ENCODE measurements at regions not wholly inside any gene's neighbourhood (a gene's known extent, or its start where the extent isn't known, plus 50 kb on each side); places are given as distances from the start of the nearest gene placed in this dataset.

DNA sequence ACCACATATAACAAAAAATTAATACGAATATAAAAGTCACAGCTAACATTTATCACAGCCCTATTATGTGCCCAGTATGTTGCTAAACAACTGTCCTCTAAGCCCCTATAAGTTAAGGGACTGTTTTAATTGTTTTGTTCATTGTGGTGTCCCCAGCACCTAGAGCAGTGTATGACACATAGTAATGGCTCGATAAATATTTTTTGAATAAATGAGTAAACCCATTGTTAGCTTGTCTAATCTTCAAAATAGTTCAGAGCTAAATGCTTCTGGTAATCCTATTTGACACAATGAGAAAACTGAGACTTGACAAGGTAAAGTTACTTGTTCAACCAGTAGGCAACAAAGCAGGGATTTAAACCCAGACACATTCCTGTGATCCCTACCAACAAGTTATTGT lies 78.4 kb upstream of the NEUROD6 start:
- DNase-seq (ENCODE audit: low read depth) = no peak
- TF ChIP-seq, protein P1, sequence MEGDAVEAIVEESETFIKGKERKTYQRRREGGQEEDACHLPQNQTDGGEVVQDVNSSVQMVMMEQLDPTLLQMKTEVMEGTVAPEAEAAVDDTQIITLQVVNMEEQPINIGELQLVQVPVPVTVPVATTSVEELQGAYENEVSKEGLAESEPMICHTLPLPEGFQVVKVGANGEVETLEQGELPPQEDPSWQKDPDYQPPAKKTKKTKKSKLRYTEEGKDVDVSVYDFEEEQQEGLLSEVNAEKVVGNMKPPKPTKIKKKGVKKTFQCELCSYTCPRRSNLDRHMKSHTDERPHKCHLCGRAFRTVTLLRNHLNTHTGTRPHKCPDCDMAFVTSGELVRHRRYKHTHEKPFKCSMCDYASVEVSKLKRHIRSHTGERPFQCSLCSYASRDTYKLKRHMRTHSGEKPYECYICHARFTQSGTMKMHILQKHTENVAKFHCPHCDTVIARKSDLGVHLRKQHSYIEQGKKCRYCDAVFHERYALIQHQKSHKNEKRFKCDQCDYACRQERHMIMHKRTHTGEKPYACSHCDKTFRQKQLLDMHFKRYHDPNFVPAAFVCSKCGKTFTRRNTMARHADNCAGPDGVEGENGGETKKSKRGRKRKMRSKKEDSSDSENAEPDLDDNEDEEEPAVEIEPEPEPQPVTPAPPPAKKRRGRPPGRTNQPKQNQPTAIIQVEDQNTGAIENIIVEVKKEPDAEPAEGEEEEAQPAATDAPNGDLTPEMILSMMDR (IDR thresholded peaks at IDR 0.05; ENCODE audit: control insufficient read depth, extremely low read depth, insufficient read depth) = no peak
- H3K4me3 ChIP-seq (ENCODE audit: low read depth, low read length) = no peak overlapping the region

DNA sequence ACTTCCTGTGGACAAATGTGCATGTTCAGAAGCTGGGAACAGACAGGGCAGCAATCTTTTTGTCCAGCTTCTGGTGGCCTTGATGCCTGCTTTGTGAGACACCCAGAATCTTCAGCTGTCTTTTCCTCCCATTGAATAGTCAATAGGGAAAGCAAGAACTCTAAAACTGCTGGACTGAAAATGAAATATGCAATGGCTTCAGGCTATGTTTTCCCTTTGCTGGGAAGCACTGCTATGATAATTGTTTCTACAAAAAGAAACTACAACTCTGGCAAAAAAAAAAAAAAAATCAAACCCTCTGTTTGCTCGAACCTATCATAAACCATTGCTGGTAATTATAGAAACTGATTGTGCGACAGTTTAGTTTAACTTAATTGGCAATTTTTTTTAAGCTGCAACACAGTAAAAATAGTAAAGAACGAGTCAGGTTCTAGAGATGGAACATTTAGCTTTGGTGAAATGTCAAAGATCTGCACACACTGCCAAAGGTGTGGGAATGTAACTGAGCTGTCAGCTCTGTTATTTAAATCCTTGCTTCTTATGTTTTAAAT lies 79.1 kb upstream of the NEUROD6 start:
- H3K4me3 ChIP-seq (ENCODE audit: low read depth, low read length) = no peak overlapping the region
- DNase-seq (ENCODE audit: low read depth) = no peak
- TF ChIP-seq, protein P1 (IDR thresholded peaks at IDR 0.05; ENCODE audit: control insufficient read depth, extremely low read depth, insufficient read depth) = no peak

DNA sequence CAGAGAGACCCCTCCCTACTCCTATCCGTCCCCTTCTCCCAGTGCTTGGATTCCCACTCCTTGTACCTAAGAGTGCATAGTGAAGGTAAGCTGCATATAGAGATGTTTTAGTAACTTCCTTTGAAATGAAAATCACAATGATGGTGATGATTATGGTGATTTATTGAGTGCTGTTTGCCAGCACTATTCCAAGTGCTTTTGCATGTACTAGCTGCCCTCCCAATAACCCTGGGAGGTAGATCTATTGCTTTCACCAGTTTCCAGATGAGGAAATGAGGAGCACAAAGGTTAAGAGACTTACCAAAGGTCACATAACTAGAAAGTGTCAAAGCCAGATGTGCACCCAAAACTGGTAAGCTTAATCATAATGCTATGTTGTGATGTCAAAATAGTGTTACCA lies 80.4 kb upstream of the NEUROD6 start:
- TF ChIP-seq, protein P1 (IDR thresholded peaks at IDR 0.05; ENCODE audit: control insufficient read depth, extremely low read depth, insufficient read depth) = no peak
- no peak overlapping the region for H3K4me3 ChIP-seq (ENCODE audit: low read depth, low read length)
- no peak for DNase-seq (ENCODE audit: low read depth)

DNA sequence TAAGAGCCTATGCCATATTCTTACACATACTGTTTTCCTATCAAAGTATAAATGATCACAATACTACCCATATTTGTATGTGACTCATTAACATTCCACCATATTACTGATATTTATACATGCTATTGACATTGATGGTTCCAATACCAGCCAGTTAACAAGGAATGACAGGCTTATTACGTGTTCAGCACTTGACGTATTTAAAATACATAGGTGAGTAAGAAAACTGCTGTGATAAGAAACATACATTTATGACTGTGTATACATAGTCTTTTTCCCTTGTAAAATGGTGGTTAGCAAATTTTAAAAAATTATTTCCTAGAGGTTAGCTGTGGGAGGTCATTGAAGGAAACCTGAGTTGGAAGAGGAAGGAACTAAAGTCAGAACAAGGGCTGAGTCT lies 81.1 kb upstream of the NEUROD6 start:
- no peak for DNase-seq (ENCODE audit: low read depth)
- TF ChIP-seq, protein P1 (IDR thresholded peaks at IDR 0.05; ENCODE audit: control insufficient read depth, extremely low read depth, insufficient read depth) = no peak
- H3K4me3 ChIP-seq (ENCODE audit: low read depth, low read length) = no peak overlapping the region

DNA sequence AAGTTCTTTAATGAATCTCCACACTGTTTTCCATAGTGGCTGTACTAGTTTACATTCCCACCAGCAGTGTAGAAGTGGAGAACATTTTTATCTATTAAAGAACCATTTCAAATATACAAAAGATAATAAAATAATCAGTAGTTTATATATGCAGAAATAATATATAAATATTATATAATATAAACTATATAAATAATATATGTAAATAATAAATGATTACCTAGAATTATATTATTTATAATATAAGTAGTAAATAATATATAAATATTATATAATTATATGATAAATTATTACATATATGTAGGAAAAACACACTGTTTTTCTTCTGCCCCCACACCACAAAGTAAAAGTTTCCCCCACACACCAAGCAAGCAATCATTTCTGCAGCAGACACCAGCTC lies 83.5 kb upstream of the NEUROD6 start:
- TF ChIP-seq, protein P1 (IDR thresholded peaks at IDR 0.05; ENCODE audit: control insufficient read depth, extremely low read depth, insufficient read depth) = no peak
- H3K4me3 ChIP-seq (ENCODE audit: low read depth, low read length) = no peak overlapping the region
- DNase-seq (ENCODE audit: low read depth) = no peak

DNA sequence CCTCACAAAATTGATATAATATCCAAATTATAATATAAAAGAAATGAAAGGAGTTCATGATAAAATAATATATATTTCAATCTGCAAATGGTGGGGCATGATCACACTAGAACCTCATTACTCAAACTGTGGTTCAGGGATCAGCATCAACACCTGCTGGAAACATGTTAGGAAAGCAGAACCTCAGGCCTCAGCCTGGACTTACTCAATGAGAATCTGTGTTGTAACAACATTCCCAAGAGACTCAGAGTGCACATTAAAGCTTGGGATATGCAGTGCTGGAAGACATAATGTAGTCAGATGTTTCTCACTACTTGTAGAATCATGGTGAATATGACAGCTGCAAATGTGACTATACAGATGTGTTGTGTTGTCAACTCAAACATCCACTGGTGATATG lies 81.7 kb upstream of the ITPRID1 start:
- DNase-seq (ENCODE audit: low read depth) = no peak
- H3K4me3 ChIP-seq (ENCODE audit: low read depth, low read length) = no peak overlapping the region
- TF ChIP-seq, protein P1 (IDR thresholded peaks at IDR 0.05; ENCODE audit: control insufficient read depth, extremely low read depth, insufficient read depth) = no peak

DNA sequence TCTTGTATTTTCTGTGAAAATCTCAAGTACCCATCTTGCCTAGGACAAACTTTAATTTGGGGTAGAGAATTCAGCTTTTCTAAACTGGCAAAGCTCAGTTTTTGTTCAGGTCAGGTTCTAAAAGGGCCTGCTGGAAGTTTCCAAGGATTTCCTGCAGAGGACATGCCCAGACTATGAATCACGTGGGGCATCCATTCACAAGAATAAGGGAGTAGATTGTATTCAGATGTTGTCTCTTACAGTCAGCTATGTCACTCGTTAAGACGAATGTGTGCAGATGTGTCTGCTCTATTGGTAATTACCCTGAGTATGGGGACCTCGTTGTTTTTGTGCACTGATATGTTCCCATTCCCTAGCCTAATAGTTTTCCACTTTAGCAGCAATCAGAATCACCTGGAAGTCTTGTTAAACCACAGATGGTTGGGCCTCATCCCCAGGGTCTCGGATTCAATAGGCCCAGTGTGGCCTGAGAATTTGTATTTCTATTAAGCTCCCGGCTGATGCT lies 81.0 kb upstream of the ITPRID1 start:
- DNase-seq (ENCODE audit: low read depth) = no peak
- TF ChIP-seq, protein P1 (IDR thresholded peaks at IDR 0.05; ENCODE audit: control insufficient read depth, extremely low read depth, insufficient read depth) = no peak
- no peak overlapping the region for H3K4me3 ChIP-seq (ENCODE audit: low read depth, low read length)
